GM12878 (cell line): ENCODE measurements at regions not wholly inside any gene's neighbourhood (a gene's known extent, or its start where the extent isn't known, plus 50 kb on each side); places are given as distances from the start of the nearest gene placed in this dataset.

Experiments
- ASH2L ChIP-seq: fragments of 300-600, 200-600 bp; sonication (generic); IDR thresholded peaks from 2 replicates; pipeline ENCODE4 v1.6.1; 2017; ENCODE audit warnings: low read depth, mild to moderate bottlenecking, borderline replicate concordance
- CBX3 ChIP-seq: fragments of 200-600 bp; sonication (generic); IDR thresholded peaks from 2 replicates; pipeline ENCODE4 v1.6.1; 2016; ENCODE audit warnings: low read depth, borderline replicate concordance
- CHD1 ChIP-seq: IDR thresholded peaks from 2 replicates; pipeline ENCODE4 v1.6.1; 2012; ENCODE audit warnings: low read depth, low read length, improper control_type of control experiment
- E2F8 ChIP-seq: fragments of 450-650 bp; IDR thresholded peaks from 2 replicates; pipeline ENCODE4 v1.6.1; 2018; ENCODE audit warnings: mild to moderate bottlenecking, low read depth, moderate library complexity; ENCODE audit not compliant: partially characterized antibody
- ELK1 ChIP-seq: IDR thresholded peaks from 2 replicates; pipeline ENCODE4 v1.6.1; 2012; ENCODE audit warnings: low read depth, low read length, improper control_type of control experiment
- EZH2 ChIP-seq: IDR thresholded peaks from 2 replicates; pipeline ENCODE4 v1.6.1; 2012; ENCODE audit warnings: low read depth, mild to moderate bottlenecking, control low read depth, inconsistent platforms, low read length, borderline replicate concordance; ENCODE audit not compliant: control insufficient read depth
- FOXK2 ChIP-seq: fragments of 450-650 bp; IDR thresholded peaks from 2 replicates; pipeline ENCODE4 v1.6.1; 2017; ENCODE audit warnings: mild to moderate bottlenecking, moderate library complexity
- PAX5 ChIP-seq: IDR thresholded peaks from 2 replicates; pipeline ENCODE4 v1.6.1; 2011; ENCODE audit warnings: low read depth, low read length, borderline replicate concordance
- RBBP5 ChIP-seq: fragments of 200-600 bp; sonication (generic); conservative IDR thresholded peaks from 2 replicates; pipeline ENCODE4 v1.6.1; 2016
- RFX5 ChIP-seq: IDR thresholded peaks from 2 replicates; pipeline ENCODE4 v1.6.1; 2011; ENCODE audit warnings: low read depth, low read length, improper control_type of control experiment
- SIN3A ChIP-seq: IDR thresholded peaks from 2 replicates; pipeline ENCODE4 v1.6.1; 2012; ENCODE audit warnings: low read depth, low read length, improper control_type of control experiment
- YBX1 ChIP-seq: fragments of 450-650 bp; IDR thresholded peaks from 2 replicates; pipeline ENCODE4 v1.6.1; 2016; ENCODE audit warnings: antibody characterized with exemption
- ZBTB4 ChIP-seq: fragments of 450-650 bp; formaldehyde crosslinking; IDR thresholded peaks from 2 replicates; pipeline ENCODE4 v1.4.0; 2022; ENCODE audit warnings: mild to moderate bottlenecking, moderate library complexity
- ZNF207 ChIP-seq: fragments of 450-650 bp; IDR thresholded peaks from 2 replicates; pipeline ENCODE4 v1.6.1; 2014; ENCODE audit warnings: antibody characterized with exemption, mild to moderate bottlenecking, borderline replicate concordance
- ZNF622 ChIP-seq: fragments of 450-650 bp; IDR thresholded peaks from 2 replicates; pipeline ENCODE4 v1.6.1; 2017; ENCODE audit warnings: mild to moderate bottlenecking, inconsistent platforms
- TF ChIP-seq, protein P1 (sequence below): IDR thresholded peaks from 2 replicates; pipeline ENCODE4 v1.6.1; 2012; ENCODE audit warnings: improper control_type of control experiment, low read depth, low read length; ENCODE audit not compliant: insufficient replicate concordance
- TF ChIP-seq, protein P2 (sequence below): IDR thresholded peaks from 2 replicates; pipeline ENCODE4 v1.6.1; 2011; ENCODE audit warnings: borderline replicate concordance, low read depth, mild to moderate bottlenecking, moderate library complexity, low read length; ENCODE audit not compliant: insufficient read depth, poor library complexity, severe bottlenecking

DNA sequence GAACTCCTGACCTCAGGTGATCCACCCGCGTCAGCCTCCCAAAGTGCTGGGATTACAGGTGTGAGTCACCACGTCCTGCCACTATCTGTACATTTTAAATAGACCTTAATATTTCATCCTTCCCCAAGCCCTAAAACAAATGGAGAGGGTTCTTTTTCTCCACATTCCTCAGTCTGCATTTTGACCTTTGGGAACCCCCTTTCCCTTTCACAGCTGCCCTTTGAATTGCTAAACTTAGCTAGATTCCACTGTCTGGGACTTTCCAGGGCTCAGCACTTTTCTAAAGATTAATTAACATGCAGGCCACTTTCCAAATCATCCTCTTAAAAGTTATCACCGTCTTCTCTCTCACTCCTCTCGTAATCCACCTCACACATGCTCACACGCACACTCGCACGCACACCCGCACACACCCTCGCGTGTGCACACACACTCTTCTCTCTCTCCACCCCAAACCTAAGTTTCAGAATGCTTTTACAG lies 124.2 kb downstream of the TMCO5A start (continued):
- TF ChIP-seq, protein P1, sequence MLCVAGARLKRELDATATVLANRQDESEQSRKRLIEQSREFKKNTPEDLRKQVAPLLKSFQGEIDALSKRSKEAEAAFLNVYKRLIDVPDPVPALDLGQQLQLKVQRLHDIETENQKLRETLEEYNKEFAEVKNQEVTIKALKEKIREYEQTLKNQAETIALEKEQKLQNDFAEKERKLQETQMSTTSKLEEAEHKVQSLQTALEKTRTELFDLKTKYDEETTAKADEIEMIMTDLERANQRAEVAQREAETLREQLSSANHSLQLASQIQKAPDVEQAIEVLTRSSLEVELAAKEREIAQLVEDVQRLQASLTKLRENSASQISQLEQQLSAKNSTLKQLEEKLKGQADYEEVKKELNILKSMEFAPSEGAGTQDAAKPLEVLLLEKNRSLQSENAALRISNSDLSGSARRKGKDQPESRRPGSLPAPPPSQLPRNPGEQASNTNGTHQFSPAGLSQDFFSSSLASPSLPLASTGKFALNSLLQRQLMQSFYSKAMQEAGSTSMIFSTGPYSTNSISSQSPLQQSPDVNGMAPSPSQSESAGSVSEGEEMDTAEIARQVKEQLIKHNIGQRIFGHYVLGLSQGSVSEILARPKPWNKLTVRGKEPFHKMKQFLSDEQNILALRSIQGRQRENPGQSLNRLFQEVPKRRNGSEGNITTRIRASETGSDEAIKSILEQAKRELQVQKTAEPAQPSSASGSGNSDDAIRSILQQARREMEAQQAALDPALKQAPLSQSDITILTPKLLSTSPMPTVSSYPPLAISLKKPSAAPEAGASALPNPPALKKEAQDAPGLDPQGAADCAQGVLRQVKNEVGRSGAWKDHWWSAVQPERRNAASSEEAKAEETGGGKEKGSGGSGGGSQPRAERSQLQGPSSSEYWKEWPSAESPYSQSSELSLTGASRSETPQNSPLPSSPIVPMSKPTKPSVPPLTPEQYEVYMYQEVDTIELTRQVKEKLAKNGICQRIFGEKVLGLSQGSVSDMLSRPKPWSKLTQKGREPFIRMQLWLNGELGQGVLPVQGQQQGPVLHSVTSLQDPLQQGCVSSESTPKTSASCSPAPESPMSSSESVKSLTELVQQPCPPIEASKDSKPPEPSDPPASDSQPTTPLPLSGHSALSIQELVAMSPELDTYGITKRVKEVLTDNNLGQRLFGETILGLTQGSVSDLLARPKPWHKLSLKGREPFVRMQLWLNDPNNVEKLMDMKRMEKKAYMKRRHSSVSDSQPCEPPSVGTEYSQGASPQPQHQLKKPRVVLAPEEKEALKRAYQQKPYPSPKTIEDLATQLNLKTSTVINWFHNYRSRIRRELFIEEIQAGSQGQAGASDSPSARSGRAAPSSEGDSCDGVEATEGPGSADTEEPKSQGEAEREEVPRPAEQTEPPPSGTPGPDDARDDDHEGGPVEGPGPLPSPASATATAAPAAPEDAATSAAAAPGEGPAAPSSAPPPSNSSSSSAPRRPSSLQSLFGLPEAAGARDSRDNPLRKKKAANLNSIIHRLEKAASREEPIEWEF = no peak
- no peak for TF ChIP-seq ELK1
- no peak for TF ChIP-seq RBBP5
- TF ChIP-seq E2F8 = no peak
- TF ChIP-seq EZH2 = no peak
- no peak for TF ChIP-seq RFX5
- TF ChIP-seq, protein P2, sequence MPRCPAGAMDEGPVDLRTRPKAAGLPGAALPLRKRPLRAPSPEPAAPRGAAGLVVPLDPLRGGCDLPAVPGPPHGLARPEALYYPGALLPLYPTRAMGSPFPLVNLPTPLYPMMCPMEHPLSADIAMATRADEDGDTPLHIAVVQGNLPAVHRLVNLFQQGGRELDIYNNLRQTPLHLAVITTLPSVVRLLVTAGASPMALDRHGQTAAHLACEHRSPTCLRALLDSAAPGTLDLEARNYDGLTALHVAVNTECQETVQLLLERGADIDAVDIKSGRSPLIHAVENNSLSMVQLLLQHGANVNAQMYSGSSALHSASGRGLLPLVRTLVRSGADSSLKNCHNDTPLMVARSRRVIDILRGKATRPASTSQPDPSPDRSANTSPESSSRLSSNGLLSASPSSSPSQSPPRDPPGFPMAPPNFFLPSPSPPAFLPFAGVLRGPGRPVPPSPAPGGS = no peak
- TF ChIP-seq SIN3A = no peak
- TF ChIP-seq ZNF622 = no peak
- TF ChIP-seq ASH2L = no peak
- no peak for TF ChIP-seq ZNF207
- no peak for TF ChIP-seq FOXK2
- TF ChIP-seq YBX1 = no peak
- TF ChIP-seq ZBTB4 (CRISPR knock-in tag) = no peak
- TF ChIP-seq PAX5 = no peak
- no peak for TF ChIP-seq CBX3
- no peak for TF ChIP-seq CHD1
